NCI-H1694 (cell line): ENCODE measurements at regions not wholly inside any gene's neighbourhood (a gene's known extent, or its start where the extent isn't known, plus 50 kb on each side); places are given as distances from the start of the nearest gene placed in this dataset.

Experiments
- DNase-seq: peaks from one replicate; lab custom pipeline; 2025; lab: John Stamatoyannopoulos, UW

DNA sequence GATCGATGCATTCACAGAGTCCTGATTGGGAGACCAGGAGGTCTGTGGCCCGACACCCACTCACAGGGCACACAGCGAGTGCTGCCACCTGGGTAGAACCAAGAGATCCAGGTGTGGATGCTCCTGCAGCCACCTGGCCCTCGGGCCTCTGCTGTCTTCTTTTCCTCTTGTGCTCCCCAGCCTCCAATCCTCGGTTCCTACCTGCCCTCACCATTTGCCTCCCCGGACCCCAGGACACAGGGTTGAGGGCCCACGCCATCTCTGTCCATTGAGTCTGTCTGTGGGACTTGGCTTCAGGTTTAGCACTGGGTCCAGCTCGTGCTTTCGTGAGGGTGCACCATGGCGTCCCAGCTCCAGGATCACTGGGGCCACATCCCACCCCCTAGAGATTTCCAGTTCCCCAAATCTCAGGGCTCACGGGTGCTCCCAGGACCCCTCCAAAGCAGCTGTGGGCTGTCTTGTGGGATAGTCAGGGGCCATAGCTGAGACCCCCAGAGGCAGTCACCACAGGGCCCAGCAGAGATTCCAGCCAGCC is 591.1 kb downstream of the BRD1 start:
- no peak for DNase-seq

DNA sequence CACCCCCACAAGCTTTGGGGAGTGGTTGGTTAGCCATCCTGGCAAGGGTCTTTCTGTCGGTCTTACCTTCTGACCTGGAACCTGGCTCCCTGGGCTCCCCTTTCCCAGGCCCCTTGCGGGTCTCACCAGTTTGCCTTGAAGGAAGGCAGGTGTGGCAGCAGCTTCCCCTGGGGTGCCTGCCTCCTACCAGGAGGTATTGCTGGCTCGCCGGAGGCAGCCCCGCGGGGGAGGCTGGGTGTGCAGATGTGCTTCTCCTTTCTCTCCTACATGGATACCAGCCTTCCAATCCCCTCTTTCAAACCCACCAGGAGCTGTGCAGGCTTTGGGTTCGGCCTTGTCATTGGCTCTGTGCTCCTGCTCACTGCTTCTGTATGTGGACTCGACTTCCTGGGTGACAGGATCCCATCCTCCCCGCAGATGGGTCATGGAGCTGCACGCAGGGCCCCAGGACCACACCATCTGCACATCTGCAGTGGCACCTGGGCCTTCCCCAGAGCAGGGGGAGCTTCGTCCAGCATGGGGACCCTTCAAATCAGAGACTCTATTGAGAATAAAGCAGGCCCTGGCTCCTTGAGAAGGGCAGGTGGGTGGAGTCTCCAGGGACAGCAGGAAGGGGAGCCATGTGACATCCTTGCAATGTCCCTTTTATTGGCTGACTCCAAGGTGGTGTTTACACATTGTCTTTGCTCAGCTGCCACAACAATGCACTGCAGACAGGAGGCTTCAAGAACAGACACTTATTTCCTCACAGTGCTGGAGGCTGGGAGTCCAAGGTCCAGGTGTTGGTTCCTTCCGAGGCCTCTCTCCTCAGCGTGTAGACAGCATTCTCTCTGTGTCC is 592.0 kb downstream of the BRD1 start:
- DNase-seq = no peak

DNA sequence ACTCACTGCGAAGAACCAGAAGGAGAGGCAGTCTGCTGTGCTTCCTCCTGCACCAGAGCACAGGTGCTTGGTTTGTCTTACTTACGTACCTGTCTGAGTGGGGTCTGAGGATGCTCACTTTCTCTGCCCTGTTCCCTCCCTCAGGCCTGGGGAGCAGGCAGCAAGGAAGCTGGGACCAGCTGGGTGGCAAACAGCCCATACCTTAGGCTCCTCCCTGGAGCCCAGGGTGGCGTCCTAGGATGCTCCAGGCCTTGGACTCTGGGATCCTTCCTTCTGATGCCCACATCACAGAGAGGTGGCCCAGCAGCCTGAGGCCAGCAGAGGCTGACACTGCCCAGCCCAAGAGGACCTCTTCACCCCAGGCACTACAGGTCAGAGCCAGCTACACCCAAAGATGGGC is 593.2 kb downstream of the BRD1 start:
- no peak for DNase-seq

DNA sequence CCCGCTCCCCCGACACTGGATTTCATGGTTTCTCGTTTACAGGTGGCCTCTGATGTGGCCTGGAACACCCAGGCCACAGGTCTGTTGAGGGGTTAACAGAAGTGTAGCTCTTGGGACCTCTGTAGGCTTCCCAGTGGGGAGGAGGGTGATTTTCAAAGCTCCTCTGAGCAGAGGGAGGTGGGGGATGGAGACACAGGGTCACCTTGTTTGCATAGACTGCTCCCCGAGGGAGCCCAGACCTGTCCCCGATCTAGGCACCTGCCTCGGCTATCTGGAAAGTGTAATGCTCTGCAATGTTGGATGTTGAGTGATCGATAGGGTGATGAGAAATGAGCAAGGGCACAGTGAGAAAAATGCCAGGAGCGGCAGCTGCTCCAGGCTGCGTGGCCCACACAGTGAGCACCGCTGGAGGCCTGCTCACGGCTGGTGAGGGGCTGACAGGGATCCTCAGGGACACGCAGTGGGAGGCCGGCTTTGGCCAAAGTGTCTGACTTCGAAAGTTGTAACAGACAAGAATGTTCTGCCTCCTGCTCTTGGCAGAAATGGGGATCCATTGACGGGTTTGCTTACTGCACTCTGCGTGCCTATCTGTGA is 594.1 kb downstream of the BRD1 start:
- DNase-seq = no peak

DNA sequence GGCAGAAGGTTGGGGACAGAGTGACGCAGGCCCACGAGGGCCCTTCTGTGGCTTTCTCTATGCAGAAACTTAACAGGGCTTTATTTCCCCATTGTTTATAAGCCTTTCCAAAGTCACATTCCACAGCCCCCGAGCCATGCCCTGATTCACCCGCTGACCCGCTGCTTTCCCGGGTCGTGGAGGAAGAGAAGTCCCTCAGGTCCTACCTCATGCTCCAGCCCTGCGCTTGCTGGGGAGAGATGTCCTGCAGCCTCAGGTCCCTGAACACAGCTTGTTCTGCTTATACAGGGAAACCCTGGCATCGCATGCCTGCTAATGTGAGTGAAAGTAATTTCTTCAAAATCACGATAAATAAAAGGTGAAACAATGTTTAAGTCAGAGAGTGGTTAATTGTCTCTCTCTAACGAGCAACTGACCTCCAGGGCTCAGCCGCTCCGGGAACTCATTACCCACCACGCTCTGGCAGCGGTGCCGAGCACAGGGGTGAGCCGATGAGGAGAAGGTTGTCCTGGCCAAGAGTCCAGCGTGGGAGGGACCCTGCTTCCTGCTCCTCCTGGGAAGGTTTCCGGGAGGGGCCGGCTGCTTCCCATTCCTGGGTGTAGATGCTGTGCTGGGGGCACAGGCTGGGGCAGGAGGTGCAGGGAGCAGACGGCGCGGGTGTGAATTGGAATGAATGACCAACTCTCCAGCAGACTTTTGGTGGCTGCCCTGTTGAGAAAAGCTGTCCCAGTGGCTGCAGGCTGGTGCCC is 595.2 kb downstream of the BRD1 start:
- no peak for DNase-seq

DNA sequence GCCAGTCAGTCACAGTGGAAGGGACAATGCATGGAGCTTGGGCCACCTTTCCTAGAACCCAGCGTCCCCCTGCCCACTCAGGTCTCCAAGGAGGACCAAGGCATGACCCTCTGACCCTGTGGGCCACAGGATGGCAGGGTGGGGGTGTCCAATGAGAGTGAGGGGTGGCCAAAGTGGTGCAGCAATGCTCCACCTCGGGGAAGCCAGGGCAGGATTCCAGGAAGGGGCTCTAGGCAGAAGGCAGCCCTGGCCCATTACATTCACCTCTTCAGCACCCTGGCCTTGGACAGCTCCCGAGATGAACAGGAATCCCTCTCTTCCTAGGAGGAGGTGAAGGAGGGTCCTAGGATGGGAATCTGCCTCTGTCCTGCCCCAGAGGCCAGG is 597.5 kb downstream of the BRD1 start:
- no peak for DNase-seq

DNA sequence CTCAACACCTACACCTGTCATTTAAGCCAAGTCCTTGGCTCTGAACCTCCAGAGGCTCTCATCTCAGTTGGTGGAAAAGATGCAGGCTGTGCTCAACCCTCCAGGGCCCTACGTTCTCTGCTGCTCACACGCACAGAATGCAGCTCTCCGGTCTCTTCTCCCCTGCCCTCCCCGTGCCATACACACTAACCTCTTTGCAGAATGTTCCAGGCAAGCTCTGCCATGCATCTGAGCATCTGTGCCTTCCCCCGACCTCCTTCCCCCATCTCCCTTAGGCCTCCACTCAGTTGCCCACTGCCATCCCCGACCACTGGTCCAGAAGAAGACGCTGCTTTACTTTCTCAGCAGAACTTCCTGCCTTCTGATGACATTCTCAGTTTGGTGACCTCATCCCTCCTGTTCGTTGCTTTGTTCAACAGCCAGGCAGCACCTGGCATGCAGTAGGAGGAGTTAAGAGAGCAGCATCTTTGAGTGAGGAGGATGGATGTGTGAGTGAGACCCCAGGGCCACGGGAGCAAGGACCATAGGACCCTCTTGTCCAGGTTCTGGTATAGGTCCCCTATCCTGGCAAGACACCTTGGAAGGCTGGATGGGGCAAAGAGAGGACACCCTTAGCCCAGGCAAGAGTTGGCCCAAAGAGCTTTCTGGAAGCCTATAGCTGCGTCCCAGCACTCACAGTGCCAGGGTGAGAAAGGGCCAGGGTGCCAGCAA is 598.0 kb downstream of the BRD1 start:
- no peak for DNase-seq

DNA sequence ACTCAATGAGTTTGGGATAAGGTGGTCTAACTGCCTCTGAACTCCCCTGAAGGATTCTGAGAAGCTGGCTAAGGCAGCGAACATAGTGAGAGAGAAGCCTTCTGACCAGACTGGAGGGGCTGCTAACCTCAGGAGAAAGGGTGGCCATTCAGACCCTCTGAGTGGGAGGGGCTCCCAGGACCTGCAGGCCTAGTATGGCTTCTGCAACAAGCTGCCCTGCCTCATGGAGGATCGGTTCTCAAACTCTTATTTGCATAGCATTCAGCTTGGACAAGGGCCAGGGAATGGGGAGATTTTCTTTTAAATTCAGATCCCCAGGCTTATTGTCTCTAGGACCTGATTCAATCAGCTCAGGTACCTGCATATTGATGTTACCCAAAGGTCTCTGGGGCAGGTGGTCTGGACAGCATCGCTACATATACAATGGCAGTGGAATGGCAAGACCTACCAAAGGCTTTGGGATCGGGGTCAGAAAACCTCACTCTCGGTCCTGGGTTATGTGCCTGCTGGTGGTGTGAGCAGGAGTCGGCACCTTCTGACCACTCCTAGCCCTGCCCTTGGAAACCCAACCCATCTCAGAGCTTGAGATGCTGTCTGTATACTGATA is 599.1 kb downstream of the BRD1 start:
- DNase-seq = no peak

DNA sequence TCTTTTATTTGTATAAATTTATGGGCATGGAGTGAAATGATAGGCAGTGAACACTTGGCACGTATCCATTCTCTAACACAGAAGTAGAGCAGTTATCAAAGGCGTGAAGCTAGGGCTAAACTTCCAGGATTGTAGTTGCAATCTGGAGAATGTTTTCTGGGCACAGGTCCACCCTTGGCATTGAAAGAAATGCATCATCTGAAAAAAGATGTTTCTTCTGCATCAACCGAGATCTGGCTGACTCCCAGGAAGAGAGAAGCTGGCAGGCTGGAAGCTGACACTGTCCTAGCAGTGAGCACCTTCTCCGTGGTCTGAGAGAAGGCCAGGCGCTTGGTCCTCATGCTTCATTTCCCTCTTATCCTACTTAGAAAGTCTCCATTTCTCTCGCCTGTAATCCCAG is 600.0 kb downstream of the BRD1 start:
- DNase-seq = no peak

DNA sequence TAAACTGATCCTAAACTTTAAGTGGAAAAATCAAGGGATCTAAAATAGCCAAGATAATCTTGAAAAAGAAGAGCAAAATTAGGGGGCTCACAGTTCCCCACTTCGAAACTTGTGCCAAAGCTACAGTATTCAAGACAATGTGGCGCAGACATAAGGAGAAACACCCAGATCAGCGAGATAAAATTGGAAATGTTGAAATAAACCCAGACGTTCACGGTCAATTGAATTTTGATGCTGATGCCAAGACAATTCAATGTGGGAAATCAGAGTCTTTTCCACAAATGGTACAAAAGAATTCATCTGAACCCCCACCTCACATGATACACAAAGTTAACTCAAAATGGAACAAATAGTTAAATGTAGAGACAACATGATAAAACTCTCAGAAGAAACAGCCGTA is 601.6 kb downstream of the BRD1 start:
- DNase-seq = no peak

DNA sequence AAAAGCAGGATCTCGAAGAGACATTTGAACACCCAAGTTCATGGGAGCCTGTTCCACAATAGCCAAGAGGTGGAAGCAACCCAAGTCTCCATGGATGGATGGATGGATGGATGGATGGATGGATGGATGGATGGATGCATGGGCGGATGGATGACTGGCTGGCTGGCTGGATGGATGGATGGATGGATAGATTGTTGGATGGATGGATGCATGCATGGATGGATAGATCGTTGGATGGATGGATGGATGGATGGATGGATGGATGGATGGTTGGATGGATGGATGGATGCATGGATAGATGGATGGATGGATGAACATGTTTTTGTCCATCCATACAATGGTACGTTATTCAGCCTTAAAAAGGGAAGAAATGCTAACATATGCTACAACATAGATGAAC is 603.4 kb downstream of the BRD1 start:
- DNase-seq = no peak

DNA sequence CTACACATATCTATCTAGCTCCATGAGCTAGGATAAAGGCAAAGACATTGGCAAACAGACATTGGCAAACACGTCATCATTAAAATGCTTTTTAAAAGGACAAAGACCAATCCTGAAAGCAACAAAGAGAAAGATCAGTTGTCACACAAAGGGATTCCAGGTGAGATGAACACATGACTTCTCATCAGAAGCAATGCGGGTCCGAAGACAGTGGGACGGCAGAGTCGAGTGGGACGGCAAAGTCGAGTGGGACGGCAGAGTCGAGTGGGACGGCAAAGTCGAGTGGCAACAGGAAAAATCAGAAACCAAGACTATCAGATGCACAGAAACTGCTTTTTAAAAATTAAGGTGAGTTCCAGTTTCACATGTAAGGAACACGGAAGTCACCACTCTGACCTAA is 609.5 kb downstream of the BRD1 start:
- DNase-seq = no peak

DNA sequence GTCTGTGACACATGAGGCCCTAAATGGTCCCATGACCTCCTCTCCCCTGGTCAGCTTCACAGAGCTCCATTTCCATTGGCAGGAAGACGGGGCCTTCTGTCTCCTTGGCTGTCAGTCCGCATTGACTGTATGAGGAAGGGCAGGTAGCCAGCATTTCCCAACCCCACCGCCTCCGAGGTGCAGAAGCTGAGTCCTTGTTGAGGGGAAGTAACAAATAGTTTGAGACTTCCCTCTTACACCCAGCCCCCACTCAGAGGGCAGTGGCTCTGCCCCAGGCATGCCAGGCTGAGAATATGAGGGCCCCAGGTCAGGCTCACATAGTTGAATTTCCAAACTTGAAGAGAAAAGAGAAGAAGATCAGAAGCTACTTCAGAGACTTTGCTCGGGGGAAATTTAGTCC is 611.1 kb downstream of the BRD1 start:
- DNase-seq = no peak

DNA sequence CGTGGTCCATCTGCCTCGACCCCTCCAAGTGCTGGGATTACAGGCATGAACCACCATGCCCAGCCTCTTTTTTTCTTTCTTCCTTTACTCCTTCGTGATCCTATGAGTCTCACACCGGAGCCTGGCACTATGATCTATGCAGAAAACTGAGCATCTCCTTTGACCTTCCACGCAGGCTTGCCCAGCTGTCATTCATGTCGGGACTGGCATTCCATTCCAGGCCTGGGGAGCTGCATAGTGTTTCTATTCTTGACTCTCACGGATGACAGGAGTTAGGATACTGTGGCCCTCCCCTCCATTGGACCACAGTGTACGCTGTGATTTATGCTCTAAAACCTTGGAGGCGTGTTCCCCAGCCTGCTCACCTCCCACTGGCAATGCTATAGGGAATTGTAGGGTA is 611.8 kb downstream of the BRD1 start:
- DNase-seq = no peak

DNA sequence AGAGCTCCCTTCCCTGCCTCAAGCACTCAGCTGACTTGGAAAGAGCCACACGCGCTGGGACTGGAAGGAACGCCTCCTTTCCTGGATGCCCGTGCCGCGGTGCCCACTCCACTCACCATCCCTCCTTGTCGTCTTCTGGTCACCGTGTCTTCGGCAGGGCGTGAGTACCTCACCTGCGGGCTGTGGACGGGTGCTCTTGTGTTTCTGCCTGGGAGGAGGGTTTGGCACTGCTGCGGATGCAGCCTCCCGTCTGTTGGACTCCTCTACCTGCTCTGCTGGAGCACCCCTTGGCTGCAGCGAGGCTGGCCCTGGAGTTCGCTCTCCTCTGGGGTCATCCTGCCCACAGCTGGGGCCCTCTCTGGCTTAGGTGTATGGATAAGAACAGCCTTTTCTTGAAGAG is 612.7 kb downstream of the BRD1 start:
- DNase-seq = no peak

DNA sequence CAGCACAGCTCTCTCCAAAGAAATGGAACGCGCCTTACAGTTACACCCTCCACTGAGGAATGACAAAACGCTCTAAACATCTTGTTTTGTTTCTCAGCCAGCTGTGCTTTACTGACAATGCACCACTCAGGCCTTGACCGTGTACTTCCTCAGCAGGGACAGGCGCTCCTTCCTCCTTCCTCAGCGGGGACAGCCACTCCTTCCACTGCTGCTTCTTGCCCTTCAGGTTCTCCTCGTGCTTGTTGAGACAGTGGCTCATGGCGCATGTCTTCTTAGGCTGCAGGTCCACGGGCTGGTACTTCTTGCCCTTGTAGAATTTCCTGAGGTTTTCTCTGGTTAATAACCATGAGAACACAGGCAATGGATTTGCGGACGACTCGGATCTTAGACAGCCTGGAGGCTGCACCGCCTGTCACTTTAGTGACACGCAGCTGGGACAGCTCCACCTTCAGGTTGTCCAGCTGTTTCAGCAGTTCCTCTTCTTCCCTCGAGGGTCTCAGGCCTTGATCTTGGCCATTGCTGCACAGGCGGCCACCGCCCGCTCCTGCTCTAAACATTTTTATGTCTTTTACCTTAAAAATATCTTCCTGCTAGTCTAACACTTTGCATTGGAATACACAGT is 613.8 kb downstream of the BRD1 start:
- DNase-seq = no peak

DNA sequence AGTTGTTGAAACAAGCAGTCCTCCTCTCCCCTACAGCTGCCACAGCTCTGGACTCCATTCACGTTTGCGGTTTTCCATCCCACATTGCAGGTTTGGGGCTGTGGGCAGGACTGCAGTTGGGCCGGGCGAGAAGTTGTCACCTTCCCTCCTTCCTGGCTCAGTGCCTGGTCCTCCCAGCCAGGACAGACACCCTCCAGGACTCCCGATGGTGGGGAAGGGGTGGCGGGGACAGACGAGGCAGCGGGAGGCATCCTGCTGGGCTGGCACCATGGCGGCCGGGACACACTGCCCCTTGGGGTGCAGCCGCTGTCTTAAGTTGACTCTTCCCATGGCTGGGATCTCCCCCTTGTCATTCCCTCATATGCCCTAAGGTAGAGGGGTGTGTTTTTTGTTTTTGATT is 615.2 kb downstream of the BRD1 start:
- no peak for DNase-seq

DNA sequence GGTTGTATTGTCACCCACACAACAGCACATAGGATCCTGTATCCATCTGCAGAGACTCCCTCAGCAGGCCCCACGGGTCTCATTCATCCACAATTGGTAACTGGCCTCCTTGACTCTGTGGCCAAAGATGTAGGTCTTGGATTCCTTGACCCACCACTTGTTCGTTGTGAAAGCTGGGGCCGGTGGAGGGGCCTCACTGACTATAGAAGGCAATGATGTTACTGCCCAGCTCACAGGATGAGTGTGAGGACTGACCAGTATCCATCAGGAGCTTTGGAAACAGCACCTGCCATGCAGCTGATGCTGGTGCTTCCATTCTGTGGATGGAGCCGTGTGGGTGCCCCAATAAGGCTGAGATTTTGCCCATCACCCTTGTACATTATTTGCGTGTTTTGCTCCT is 615.7 kb downstream of the BRD1 start:
- DNase-seq = no peak

DNA sequence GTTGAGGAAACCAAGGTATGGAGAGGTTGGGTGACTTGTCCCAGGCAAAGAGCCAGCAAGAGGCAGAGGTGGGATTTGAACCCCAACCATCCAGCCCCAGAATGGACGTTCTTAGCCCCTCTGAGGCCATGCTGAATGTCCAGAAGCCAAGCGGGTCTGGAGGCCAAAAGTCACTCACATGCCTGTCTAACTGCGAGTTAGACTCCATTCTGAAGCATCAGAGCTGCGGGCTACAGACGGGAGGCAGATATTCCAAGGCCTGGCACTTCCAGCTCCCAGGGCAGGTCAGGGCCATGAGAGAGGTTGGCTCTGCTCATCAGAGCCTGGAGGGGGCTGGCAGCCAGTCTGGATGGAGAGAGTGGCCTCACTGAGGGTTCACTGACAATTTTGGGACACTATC is 616.5 kb downstream of the BRD1 start:
- no peak for DNase-seq

DNA sequence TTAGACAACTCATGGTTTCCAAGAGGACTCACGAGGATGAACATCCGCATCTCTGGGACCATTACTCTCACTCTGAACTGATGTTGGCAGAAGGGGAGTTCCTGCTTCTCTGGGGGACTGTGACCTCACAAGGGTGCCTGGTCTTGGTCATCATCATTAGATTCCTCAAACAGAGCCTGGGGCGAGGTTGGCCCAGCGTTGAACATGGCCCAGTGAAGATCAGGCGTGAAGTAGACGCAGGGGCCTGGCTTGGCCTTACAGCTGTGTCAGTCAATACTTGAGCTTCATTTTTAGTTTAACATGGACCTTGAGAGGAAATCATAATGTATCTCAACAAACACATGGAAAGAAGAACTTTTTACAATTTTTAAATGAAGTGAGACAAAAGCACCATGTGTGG is 617.1 kb downstream of the BRD1 start:
- DNase-seq = no peak

DNA sequence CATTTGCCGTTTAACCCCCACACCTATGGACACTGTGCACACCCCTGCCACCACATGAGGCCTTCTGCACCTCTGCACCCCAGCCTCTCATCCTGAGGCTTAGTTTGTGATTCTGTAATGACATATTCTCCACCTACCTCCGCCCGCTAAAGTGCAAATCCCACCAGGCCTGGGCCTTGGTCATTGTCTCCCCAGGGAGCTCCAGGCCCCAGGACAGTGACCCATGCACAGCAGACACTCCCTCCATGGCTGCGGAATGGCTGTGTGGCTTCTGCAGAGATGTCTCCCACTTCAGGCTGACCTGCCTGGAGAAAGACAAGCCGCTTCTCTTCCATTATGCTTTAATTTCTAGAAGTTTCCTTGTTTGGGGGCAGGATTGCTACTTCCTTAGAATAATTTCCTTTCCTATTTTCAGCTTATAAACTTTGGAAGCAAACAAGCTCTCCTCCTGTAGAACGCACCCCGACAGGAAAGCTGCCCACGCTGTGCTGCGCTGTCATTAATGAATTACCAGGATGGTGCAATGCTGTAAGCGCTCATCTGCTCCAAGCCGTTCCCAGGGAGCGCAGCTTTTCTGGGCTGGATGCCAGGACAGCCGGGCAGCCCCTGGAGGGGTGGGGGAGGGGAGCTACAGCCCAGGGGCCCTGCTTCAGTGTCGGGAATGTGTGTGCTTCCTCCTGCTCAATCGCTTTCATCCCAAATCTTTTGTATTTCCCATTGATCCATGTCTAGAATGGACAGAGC is 618.0 kb downstream of the BRD1 start:
- DNase-seq = peak; percentile 78
